DOHH2 (cell line): ENCODE measurements at regions not wholly inside any gene's neighbourhood (a gene's known extent, or its start where the extent isn't known, plus 50 kb on each side); places are given as distances from the start of the nearest gene placed in this dataset.

Source experiments
- H3F3A ChIP-seq: fragments of 200-600 bp; sonication (generic), shearing (Covaris generic); 2 replicates; pipeline ENCODE4 v1.6.0; 2016; ENCODE audit warnings: antibody characterized with exemption, mild to moderate bottlenecking; ENCODE audit not compliant: control insufficient read depth, insufficient read depth
- H3K27ac ChIP-seq: fragments of 200-600 bp; sonication (generic); 2 replicates; pipeline ENCODE4 v1.5.1; 2014; ENCODE audit warnings: low read depth, mild to moderate bottlenecking, low read length, moderate library complexity
- H3K27me3 ChIP-seq: fragments of 200-600 bp; sonication (generic); 2 replicates; pipeline ENCODE4 v1.6.1; 2014; ENCODE audit warnings: mild to moderate bottlenecking, low read length, mixed read lengths; ENCODE audit not compliant: control insufficient read depth
- H3K36me3 ChIP-seq: fragments of 200-600 bp; sonication (generic); 2 replicates; pipeline ENCODE4 v1.6.1; 2014; ENCODE audit warnings: mild to moderate bottlenecking, low read length, moderate library complexity, mixed read lengths; ENCODE audit not compliant: control insufficient read depth
- H3K4me1 ChIP-seq: fragments of 200-600 bp; sonication (generic); 2 replicates; pipeline ENCODE4 v1.6.1; 2014; ENCODE audit warnings: mild to moderate bottlenecking, low read length, mixed read lengths; ENCODE audit not compliant: control insufficient read depth
- H3K4me2 ChIP-seq: fragments of 200-600 bp; sonication (generic); 2 replicates; pipeline ENCODE4 v1.6.0; 2014; ENCODE audit warnings: mild to moderate bottlenecking, low read length, moderate library complexity
- H3K4me3 ChIP-seq: fragments of 200-600 bp; sonication (generic); 2 replicates; pipeline ENCODE4 v1.5.1; 2014; ENCODE audit warnings: mild to moderate bottlenecking, low read length, mixed read lengths
- H3K79me2 ChIP-seq: fragments of 200-600 bp; sonication (generic); 2 replicates; pipeline ENCODE4 v1.6.1; 2014; ENCODE audit warnings: mild to moderate bottlenecking, low read length, mixed read lengths; ENCODE audit not compliant: control insufficient read depth
- H3K9me2 ChIP-seq: fragments of 200-600 bp; sonication (generic); replicated peaks from 2 replicates; pipeline ENCODE4 v1.6.1; 2014; ENCODE audit warnings: mild to moderate bottlenecking, low read length, mixed read lengths; ENCODE audit not compliant: control insufficient read depth
- H3K9me3 ChIP-seq: fragments of 200-600 bp; sonication (generic); 2 replicates; pipeline ENCODE4 v1.6.1; 2014; ENCODE audit warnings: antibody characterized with exemption, low read length, mixed read lengths; ENCODE audit not compliant: control insufficient read depth, insufficient read depth
- H4K20me1 ChIP-seq: fragments of 200-600 bp; sonication (generic); 2 replicates; pipeline ENCODE4 v1.6.0; 2014; ENCODE audit warnings: low read depth, mild to moderate bottlenecking, antibody characterized with exemption, low read length, moderate library complexity; ENCODE audit not compliant: control insufficient read depth, insufficient read depth
- EZH2phosphoT487 ChIP-seq: fragments of 200-600 bp; sonication (generic); IDR thresholded peaks from 2 replicates; pipeline ENCODE4 v1.6.1; 2017; ENCODE audit warnings: borderline replicate concordance, mild to moderate bottlenecking, antibody characterized with exemption, low read length, moderate library complexity, mixed read lengths
- TF ChIP-seq, protein P1 (sequence below): fragments of 200-600 bp; sonication (generic); IDR thresholded peaks from one replicate; pipeline ENCODE4 v1.5.1; 2014; ENCODE audit warnings: antibody characterized with exemption, mild to moderate bottlenecking, low read depth, low read length; ENCODE audit not compliant: poor library complexity, severe bottlenecking

DNA sequence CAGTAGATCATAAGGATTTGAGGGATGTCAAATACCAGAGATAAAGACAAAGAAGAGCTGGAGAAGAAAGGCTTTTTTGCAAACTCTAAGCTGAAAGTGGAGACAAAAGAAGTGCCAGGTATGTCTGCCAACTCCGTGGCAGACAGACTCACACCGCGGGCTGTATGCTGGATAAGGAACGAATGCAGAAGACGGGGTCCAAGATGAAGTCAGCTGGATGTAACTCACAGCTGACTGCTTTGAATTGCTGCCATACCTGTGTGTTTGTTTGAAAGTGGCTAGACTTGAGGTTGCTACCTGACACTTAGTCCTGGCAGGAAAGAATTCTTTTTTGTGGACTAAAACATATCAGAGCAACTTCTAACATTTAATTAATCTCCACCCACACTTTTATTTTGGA, 398.8 kb downstream of the DLEU7 start:
- Histone ChIP-seq H3K79me2 (no peaks in the 10 kb centered on the region), H3K4me2 (no peak overlapping the region), H4K20me1 (no peaks in the 10 kb centered on the region), H3K27me3 (no peaks in the 10 kb centered on the region), H3K4me1 (peaks cover 21% of the 10 kb centered on the region), H3F3A (no peaks in the 10 kb centered on the region), H3K9me2 (no peaks in the 10 kb centered on the region), H3K4me3 (no peak overlapping the region), H3K27ac (no peak overlapping the region), H3K36me3 (no peaks in the 10 kb centered on the region), H3K9me3 (no peaks in the 10 kb centered on the region)
- TF ChIP-seq, protein P1, sequence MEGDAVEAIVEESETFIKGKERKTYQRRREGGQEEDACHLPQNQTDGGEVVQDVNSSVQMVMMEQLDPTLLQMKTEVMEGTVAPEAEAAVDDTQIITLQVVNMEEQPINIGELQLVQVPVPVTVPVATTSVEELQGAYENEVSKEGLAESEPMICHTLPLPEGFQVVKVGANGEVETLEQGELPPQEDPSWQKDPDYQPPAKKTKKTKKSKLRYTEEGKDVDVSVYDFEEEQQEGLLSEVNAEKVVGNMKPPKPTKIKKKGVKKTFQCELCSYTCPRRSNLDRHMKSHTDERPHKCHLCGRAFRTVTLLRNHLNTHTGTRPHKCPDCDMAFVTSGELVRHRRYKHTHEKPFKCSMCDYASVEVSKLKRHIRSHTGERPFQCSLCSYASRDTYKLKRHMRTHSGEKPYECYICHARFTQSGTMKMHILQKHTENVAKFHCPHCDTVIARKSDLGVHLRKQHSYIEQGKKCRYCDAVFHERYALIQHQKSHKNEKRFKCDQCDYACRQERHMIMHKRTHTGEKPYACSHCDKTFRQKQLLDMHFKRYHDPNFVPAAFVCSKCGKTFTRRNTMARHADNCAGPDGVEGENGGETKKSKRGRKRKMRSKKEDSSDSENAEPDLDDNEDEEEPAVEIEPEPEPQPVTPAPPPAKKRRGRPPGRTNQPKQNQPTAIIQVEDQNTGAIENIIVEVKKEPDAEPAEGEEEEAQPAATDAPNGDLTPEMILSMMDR = no peak
- no peak for TF ChIP-seq EZH2phosphoT487

DNA sequence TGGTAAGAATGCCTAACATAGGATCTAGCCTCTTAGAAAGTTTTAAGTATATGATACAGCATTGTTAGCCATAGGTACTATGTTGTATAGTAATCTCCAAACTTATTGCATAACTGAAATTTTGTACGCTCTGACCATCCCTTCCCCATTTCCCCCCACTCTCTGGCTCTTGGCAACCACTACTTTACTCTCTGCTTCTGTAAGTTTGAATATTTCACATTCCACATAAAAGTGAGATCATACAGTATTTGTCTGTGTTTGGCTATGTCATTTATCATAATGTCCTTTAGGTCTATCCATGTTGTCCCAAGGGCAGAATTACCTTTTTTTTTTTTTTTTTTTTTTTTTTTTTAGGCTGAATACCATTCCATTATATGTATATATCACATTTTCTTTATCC, 396.9 kb downstream of the DLEU7 start:
- H3K4me3 ChIP-seq = no peak overlapping the region
- no peaks in the 10 kb centered on the region for H3K9me3 ChIP-seq
- H4K20me1 ChIP-seq = no peaks in the 10 kb centered on the region
- no peak overlapping the region for H3K27ac ChIP-seq
- no peaks in the 10 kb centered on the region for H3K79me2 ChIP-seq
- TF ChIP-seq EZH2phosphoT487 = no peak
- TF ChIP-seq, protein P1 = no peak
- H3K4me1 ChIP-seq = peaks cover 21% of the 10 kb centered on the region
- no peaks in the 10 kb centered on the region for H3K9me2 ChIP-seq
- no peak overlapping the region for H3K4me2 ChIP-seq
- no peaks in the 10 kb centered on the region for H3K36me3 ChIP-seq
- no peaks in the 10 kb centered on the region for H3F3A ChIP-seq
- no peaks in the 10 kb centered on the region for H3K27me3 ChIP-seq

DNA sequence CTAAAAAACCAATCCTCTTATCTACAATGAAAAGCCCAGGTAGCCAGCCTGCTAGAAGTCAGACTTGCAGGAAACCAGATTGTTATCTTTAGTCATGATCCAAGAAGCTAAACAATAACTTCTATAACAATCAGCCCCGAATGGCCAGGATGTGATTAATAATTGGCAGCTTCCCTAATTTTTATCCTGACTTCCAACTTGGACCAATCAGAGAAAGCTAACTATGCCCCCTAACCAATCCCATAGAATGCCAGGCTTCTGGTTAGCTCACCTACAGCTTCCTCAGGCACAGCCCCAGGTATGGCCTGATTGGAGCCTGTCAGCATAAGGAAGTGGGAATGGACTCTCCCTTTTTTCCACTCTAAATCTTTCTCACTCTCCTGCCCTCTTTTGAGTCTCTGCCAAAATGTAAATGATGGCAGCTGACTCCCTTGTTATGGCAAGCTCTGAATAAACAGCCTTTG, 394.9 kb downstream of the DLEU7 start:
- Histone ChIP-seq H3K4me3 (no peak overlapping the region), H3F3A (no peaks in the 10 kb centered on the region), H3K27me3 (no peaks in the 10 kb centered on the region), H3K9me2 (no peaks in the 10 kb centered on the region), H4K20me1 (no peaks in the 10 kb centered on the region), H3K4me1 (peaks cover 20% of the 10 kb centered on the region), H3K9me3 (no peaks in the 10 kb centered on the region), H3K4me2 (no peak overlapping the region), H3K79me2 (no peaks in the 10 kb centered on the region), H3K36me3 (no peaks in the 10 kb centered on the region), H3K27ac (no peak overlapping the region)
- TF ChIP-seq, protein P1 = no peak
- TF ChIP-seq EZH2phosphoT487 = no peak

DNA sequence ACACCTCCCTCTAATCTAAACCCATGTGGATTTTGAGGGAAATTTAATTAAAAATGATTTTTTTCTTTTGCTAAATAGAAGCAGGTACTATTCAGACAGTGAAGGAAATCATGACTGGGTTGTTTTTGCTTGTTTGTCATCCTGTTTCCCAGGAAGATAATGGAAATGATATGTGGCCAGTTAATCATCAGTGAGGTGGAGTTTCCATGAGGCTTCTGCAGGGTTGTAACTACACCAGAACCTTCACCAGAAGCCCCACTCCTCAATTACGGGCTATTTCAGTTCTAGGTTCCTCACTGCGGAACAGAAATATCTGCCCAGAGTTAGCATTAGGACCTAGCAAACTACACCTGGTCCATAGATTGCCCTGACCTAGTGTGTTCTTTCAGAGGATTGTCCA, 394.0 kb downstream of the DLEU7 start:
- Histone ChIP-seq H3K9me2 (no peaks in the 10 kb centered on the region), H3K4me1 (peaks cover 27% of the 10 kb centered on the region), H3K27me3 (no peaks in the 10 kb centered on the region), H3K79me2 (no peaks in the 10 kb centered on the region), H3K27ac (no peak overlapping the region), H4K20me1 (no peaks in the 10 kb centered on the region), H3K4me3 (no peak overlapping the region), H3K9me3 (no peaks in the 10 kb centered on the region), H3K36me3 (no peaks in the 10 kb centered on the region), H3F3A (no peaks in the 10 kb centered on the region), H3K4me2 (no peak overlapping the region)
- TF ChIP-seq, protein P1 = no peak
- TF ChIP-seq EZH2phosphoT487 = no peak
